ENCODE measurements at regions not wholly inside any gene's neighbourhood (a gene's known extent, or its start where the extent isn't known, plus 50 kb on each side); places are given as distances from the start of the nearest gene placed in this dataset.

DNA sequence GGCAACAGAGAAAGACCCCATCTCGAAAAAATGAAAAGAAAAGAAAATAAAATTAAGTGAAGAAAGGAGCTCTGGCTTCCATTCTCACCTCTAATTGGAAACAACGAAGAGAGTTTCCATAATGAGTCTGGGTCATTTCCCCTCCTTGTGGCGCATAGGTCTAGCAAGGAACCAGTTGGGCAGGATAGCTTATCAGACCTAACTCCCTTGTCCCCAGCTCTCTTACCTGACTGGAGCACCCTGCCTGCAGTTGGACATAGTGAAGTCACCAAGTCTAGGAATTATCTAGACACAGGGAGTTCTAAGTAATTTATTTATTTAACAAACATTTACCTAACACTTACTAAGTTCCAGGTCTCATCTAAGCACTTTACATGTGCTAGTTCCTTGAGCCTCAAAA is 63.0 kb upstream of the RAB4A start:
- H3K27me3 ChIP-seq = no peaks in the 10 kb centered on the region
- DNase-seq (ENCODE audit: low spot score) = no peak
- no peak overlapping the region for H3K27ac ChIP-seq
- H3K4me1 ChIP-seq = peaks cover 0 to 21% of the 10 kb centered on the region in 2 donors
- no peaks in the 10 kb centered on the region for H3K36me3 ChIP-seq
- H3K4me3 ChIP-seq = no peak overlapping the region
- TF ChIP-seq, protein P1, sequence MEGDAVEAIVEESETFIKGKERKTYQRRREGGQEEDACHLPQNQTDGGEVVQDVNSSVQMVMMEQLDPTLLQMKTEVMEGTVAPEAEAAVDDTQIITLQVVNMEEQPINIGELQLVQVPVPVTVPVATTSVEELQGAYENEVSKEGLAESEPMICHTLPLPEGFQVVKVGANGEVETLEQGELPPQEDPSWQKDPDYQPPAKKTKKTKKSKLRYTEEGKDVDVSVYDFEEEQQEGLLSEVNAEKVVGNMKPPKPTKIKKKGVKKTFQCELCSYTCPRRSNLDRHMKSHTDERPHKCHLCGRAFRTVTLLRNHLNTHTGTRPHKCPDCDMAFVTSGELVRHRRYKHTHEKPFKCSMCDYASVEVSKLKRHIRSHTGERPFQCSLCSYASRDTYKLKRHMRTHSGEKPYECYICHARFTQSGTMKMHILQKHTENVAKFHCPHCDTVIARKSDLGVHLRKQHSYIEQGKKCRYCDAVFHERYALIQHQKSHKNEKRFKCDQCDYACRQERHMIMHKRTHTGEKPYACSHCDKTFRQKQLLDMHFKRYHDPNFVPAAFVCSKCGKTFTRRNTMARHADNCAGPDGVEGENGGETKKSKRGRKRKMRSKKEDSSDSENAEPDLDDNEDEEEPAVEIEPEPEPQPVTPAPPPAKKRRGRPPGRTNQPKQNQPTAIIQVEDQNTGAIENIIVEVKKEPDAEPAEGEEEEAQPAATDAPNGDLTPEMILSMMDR (IDR thresholded peaks at IDR 0.05) = no peak
- H3K9me3 ChIP-seq = no peaks in the 10 kb centered on the region

DNA sequence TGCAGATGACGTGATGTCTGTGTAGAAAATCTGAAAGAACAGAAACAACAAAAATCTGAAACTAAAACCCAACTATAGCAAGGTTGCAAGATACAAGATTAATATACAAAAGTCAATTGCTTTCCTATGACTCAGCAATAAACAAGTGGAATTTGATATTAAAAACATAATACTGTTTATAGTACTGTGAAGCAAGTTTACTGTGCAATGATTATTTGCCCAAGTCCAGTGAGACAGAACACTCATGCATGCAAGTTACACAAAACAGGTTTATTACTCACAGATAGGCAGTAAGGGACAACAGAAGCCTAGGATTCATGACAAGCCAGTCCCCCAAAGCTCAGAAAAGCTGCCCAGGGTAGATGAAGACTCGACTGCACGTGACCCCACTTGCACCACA is 62.4 kb upstream of the RAB4A start:
- Histone ChIP-seq H3K36me3 (no peaks in the 10 kb centered on the region), H3K27ac (no peak overlapping the region), H3K4me1 (peaks cover 0 to 21% of the 10 kb centered on the region in 2 donors), H3K9me3 (no peaks in the 10 kb centered on the region), H3K4me3 (no peak overlapping the region), H3K27me3 (no peaks in the 10 kb centered on the region)
- no peak for DNase-seq (ENCODE audit: low spot score)
- TF ChIP-seq, protein P1 (IDR thresholded peaks at IDR 0.05) = no peak

DNA sequence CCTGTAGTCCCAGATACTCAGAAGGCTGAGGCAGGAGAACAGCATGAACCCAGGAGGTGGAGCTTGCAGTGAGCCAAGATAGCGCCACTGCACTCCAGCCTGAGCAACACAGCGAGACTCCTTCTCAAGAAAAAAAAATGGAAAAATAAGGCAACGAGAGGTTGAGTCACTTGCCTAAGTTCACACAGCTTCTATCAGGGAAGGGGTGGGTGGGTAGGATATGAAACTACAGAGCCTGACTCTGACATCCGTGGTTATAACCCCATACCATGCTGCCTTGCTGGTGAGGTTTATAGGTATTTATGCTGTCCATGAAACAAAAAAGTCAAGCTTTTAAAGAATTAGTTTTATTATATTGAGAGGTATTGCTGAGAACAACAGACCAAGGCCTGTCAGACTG is 61.5 kb upstream of the RAB4A start:
- Histone ChIP-seq H3K9me3 (no peaks in the 10 kb centered on the region), H3K27me3 (no peaks in the 10 kb centered on the region), H3K27ac (peak overlapping the region in 1 of 2 donors; percentile 24), H3K36me3 (no peaks in the 10 kb centered on the region), H3K4me1 (peaks cover 0 to 19% of the 10 kb centered on the region in 2 donors), H3K4me3 (no peak overlapping the region)
- DNase-seq (ENCODE audit: low spot score) = no peak
- TF ChIP-seq, protein P1 (IDR thresholded peaks at IDR 0.05) = no peak

DNA sequence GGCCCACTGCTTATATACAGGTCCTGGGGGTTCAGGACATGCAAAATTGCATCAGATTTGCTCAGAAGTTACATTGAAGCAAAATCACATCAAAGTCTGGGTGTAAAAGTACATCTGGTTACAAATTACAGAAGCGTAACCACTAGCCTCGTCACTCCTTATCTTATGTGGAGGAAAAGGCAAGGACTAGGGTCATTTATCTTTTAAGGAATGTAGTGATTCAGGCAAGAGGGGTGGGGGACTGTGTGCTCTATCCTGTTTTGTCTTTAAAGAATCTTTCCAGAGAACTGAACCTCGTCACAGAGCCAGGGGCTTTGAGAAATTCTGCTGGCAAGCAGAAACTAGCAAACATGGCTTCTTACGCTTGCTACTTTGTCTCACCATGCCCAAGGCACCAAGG is 61.1 kb upstream of the RAB4A start:
- Histone ChIP-seq H3K4me1 (peaks cover 0 to 15% of the 10 kb centered on the region in 2 donors), H3K36me3 (no peaks in the 10 kb centered on the region), H3K9me3 (no peaks in the 10 kb centered on the region), H3K27ac (peak overlapping the region in 1 of 2 donors; percentile 24), H3K4me3 (no peak overlapping the region), H3K27me3 (no peaks in the 10 kb centered on the region)
- DNase-seq (ENCODE audit: low spot score) = peak; percentile 76
- TF ChIP-seq, protein P1 (IDR thresholded peaks at IDR 0.05) = no peak

DNA sequence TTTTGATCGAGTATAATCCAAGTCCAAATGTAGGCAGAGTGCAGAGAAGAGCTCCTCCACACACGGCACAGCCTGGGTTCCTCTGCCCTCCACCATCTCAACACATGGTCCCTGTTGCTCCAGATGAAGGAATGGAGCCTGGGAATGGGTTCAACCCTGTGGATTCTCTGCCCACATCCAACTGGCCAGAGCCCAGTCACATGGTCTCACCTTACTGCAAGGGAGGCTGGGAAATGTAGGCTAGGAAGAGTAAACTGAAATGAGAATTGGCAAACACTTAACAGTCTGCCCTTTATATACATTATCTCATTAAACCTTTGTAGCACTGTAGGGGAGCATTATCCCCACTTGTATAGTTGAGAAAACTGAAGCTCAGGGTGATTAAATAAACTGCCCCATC is 60.1 kb upstream of the RAB4A start:
- TF ChIP-seq, protein P1 (IDR thresholded peaks at IDR 0.05) = no peak
- Histone ChIP-seq H3K9me3 (no peaks in the 10 kb centered on the region), H3K27ac (no peak overlapping the region), H3K36me3 (no peaks in the 10 kb centered on the region), H3K4me1 (peaks cover 0 to 4% of the 10 kb centered on the region in 2 donors), H3K4me3 (no peak overlapping the region), H3K27me3 (no peaks in the 10 kb centered on the region)
- DNase-seq (ENCODE audit: low spot score) = no peak

DNA sequence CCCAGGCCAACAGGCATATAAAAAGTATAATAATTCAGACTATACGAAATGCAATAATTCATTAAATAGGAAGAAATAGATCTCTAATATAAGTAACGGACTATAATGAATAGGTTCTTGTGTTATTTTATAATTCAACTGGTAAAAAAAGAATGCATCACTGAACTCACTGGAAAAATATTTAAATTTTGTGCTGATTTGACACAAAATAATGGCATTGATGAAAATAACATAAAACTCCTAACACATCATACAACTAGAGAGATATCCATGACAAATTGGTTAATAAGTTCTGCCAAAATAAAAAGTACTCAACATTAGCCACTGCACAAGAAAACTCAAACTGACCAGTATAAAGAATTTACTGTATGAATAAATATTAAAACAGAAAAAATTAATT is 57.1 kb upstream of the RAB4A start:
- H3K27me3 ChIP-seq = no peaks in the 10 kb centered on the region
- no peak overlapping the region for H3K4me3 ChIP-seq
- H3K4me1 ChIP-seq = no peaks in the 10 kb centered on the region
- TF ChIP-seq, protein P1 (IDR thresholded peaks at IDR 0.05) = no peak
- H3K27ac ChIP-seq = no peak overlapping the region
- H3K36me3 ChIP-seq = no peaks in the 10 kb centered on the region
- no peaks in the 10 kb centered on the region for H3K9me3 ChIP-seq
- DNase-seq (ENCODE audit: low spot score) = no peak
